ENCODE measurements at regions not wholly inside any gene's neighbourhood (a gene's known extent, or its start where the extent isn't known, plus 50 kb on each side); places are given as distances from the start of the nearest gene placed in this dataset.

- TF ChIP-seq, protein P1, sequence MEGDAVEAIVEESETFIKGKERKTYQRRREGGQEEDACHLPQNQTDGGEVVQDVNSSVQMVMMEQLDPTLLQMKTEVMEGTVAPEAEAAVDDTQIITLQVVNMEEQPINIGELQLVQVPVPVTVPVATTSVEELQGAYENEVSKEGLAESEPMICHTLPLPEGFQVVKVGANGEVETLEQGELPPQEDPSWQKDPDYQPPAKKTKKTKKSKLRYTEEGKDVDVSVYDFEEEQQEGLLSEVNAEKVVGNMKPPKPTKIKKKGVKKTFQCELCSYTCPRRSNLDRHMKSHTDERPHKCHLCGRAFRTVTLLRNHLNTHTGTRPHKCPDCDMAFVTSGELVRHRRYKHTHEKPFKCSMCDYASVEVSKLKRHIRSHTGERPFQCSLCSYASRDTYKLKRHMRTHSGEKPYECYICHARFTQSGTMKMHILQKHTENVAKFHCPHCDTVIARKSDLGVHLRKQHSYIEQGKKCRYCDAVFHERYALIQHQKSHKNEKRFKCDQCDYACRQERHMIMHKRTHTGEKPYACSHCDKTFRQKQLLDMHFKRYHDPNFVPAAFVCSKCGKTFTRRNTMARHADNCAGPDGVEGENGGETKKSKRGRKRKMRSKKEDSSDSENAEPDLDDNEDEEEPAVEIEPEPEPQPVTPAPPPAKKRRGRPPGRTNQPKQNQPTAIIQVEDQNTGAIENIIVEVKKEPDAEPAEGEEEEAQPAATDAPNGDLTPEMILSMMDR (IDR thresholded peaks at IDR 0.05), result no peak
- TF ChIP-seq POLR2AphosphoS5 (IDR thresholded peaks at IDR 0.05) (no peak), POLR2A (IDR thresholded peaks at IDR 0.05) (no peak)
Measured at GRCh38 chr9:126114850-126115460, 211.7 kb upstream of the MVB12B start.
